ENCODE measurements at regions not wholly inside any gene's neighbourhood (a gene's known extent, or its start where the extent isn't known, plus 50 kb on each side); places are given as distances from the start of the nearest gene placed in this dataset.
"Not testable (repeated sequence)": the region's sequence is repeated elsewhere in the genome, so short reads cannot be mapped to it uniquely, and the experiment has no call there.

- not testable (repeated sequence) for H3K27me3 ChIP-seq (ENCODE audit: insufficient read depth, low read depth, low read length); H3K36me3 ChIP-seq (ENCODE audit: insufficient read depth, low read length); H3K79me2 ChIP-seq (replicated peaks; ENCODE audit: insufficient read depth, low read length); H4K20me1 ChIP-seq (ENCODE audit: insufficient read depth); H3K4me2 ChIP-seq (ENCODE audit: low read length); H3K9ac ChIP-seq (ENCODE audit: low read length); H2AFZ ChIP-seq (ENCODE audit: low read depth, low read length); H3K9me2 ChIP-seq (ENCODE audit: insufficient read depth, low read length); H3K9me3 ChIP-seq (ENCODE audit: low read length); H3K4me3 ChIP-seq (ENCODE audit: low read length); H3F3A ChIP-seq (ENCODE audit: insufficient read depth, low read length, poor library complexity, severe bottlenecking); H3K27ac ChIP-seq (ENCODE audit: low read length)
Observed at GRCh38 chr4:3602886-3603645, 70.8 kb upstream of the LRPAP1 start.

GRCh38 chr4:3601992-3602391, 69.8 kb upstream of the LRPAP1 start:
- H3K9ac ChIP-seq (ENCODE audit: low read length), result no peak overlapping the region
- H3K4me2 ChIP-seq (ENCODE audit: low read length), result no peak overlapping the region
- no peaks in the 10 kb centered on the region for H4K20me1 ChIP-seq (ENCODE audit: insufficient read depth)
- no peaks in the 10 kb centered on the region for H3K36me3 ChIP-seq (ENCODE audit: insufficient read depth, low read length)
- H3K27ac ChIP-seq (ENCODE audit: low read length), result no peak overlapping the region
- no peaks in the 10 kb centered on the region for H3K9me2 ChIP-seq (ENCODE audit: insufficient read depth, low read length)
- no peak for TF ChIP-seq CTCF (IDR thresholded peaks at IDR 0.05; ENCODE audit: poor library complexity, severe bottlenecking)
- no peak for TF ChIP-seq POLR2AphosphoS5 (IDR thresholded peaks at IDR 0.05)
- TF ChIP-seq SMC3 (conservative IDR thresholded peaks at IDR 0.05; ENCODE audit: poor library complexity), result no peak
- TF ChIP-seq RAD21 (conservative IDR thresholded peaks at IDR 0.05), result no peak
- TF ChIP-seq MXI1 (conservative IDR thresholded peaks at IDR 0.05; ENCODE audit: poor library complexity, severe bottlenecking), result no peak
- H3K79me2 ChIP-seq (replicated peaks; ENCODE audit: insufficient read depth, low read length), result no peaks in the 10 kb centered on the region
- no peaks in the 10 kb centered on the region for H3F3A ChIP-seq (ENCODE audit: insufficient read depth, low read length, poor library complexity, severe bottlenecking)
- no peaks in the 10 kb centered on the region for H3K9me3 ChIP-seq (ENCODE audit: low read length)
- H2AFZ ChIP-seq (ENCODE audit: low read depth, low read length), result no peak overlapping the region
- no peaks in the 10 kb centered on the region for H3K27me3 ChIP-seq (ENCODE audit: insufficient read depth, low read depth, low read length)
- H3K4me3 ChIP-seq (ENCODE audit: low read length), result no peak overlapping the region

- not testable (repeated sequence) for H3K79me2 ChIP-seq (replicated peaks; ENCODE audit: insufficient read depth, low read length); H3K9me2 ChIP-seq (ENCODE audit: insufficient read depth, low read length); H3K4me2 ChIP-seq (ENCODE audit: low read length); H3K27ac ChIP-seq (ENCODE audit: low read length); H3F3A ChIP-seq (ENCODE audit: insufficient read depth, low read length, poor library complexity, severe bottlenecking); H3K9me3 ChIP-seq (ENCODE audit: low read length); H2AFZ ChIP-seq (ENCODE audit: low read depth, low read length); H4K20me1 ChIP-seq (ENCODE audit: insufficient read depth); H3K27me3 ChIP-seq (ENCODE audit: insufficient read depth, low read depth, low read length); H3K9ac ChIP-seq (ENCODE audit: low read length); H3K4me3 ChIP-seq (ENCODE audit: low read length); H3K36me3 ChIP-seq (ENCODE audit: insufficient read depth, low read length)
Observed at GRCh38 chr4:3601108-3601690, 69.0 kb upstream of the LRPAP1 start.

- H4K20me1 ChIP-seq (ENCODE audit: insufficient read depth), result no peaks in the 10 kb centered on the region
- H3K9ac ChIP-seq (ENCODE audit: low read length), result no peak overlapping the region
- no peaks in the 10 kb centered on the region for H3K27me3 ChIP-seq (ENCODE audit: insufficient read depth, low read depth, low read length)
- no peak overlapping the region for H3K4me2 ChIP-seq (ENCODE audit: low read length)
- H3K36me3 ChIP-seq (ENCODE audit: insufficient read depth, low read length), result no peaks in the 10 kb centered on the region
- no peak for TF ChIP-seq REST (IDR thresholded peaks at IDR 0.05; ENCODE audit: borderline replicate concordance)
- TF ChIP-seq CTCF (IDR thresholded peaks at IDR 0.05; ENCODE audit: poor library complexity, severe bottlenecking), result no peak
- H3K9me3 ChIP-seq (ENCODE audit: low read length), result no peaks in the 10 kb centered on the region
- no peaks in the 10 kb centered on the region for H3F3A ChIP-seq (ENCODE audit: insufficient read depth, low read length, poor library complexity, severe bottlenecking)
- H3K27ac ChIP-seq (ENCODE audit: low read length), result no peak overlapping the region
- no peaks in the 10 kb centered on the region for H3K79me2 ChIP-seq (replicated peaks; ENCODE audit: insufficient read depth, low read length)
- no peak overlapping the region for H3K4me3 ChIP-seq (ENCODE audit: low read length)
- no peaks in the 10 kb centered on the region for H3K9me2 ChIP-seq (ENCODE audit: insufficient read depth, low read length)
- H2AFZ ChIP-seq (ENCODE audit: low read depth, low read length), result no peak overlapping the region
Observed at GRCh38 chr4:3599951-3600350, 67.7 kb upstream of the LRPAP1 start.

Measured in neural cell (in vitro differentiated cells).